ENCODE measurements at regions not wholly inside any gene's neighbourhood (a gene's known extent, or its start where the extent isn't known, plus 50 kb on each side); places are given as distances from the start of the nearest gene placed in this dataset.

GRCh38 chr3:164640591-164640990 lies 437.7 kb downstream of the SI start:
- no peak overlapping the region for H3K27ac ChIP-seq (ENCODE audit: low read length)
- DNase-seq (no peak), ATAC-seq (replicated peaks in 1 of 4) (no peak)
- no peak overlapping the region for H3K4me3 Mint-ChIP-seq
- H3K27me3 Mint-ChIP-seq, result no peaks in the 10 kb centered on the region
- ChIA-PET POLR2A (no interaction called here), CTCF (no interaction called here)
- H3K9me3 ChIP-seq, result no peaks in the 10 kb centered on the region
- H3K27me3 ChIP-seq (replicated peaks in 1 of 2; ENCODE audit: control insufficient read depth in 2 of 2, extremely low read depth in 1 of 2, insufficient read depth in 2 of 2, low read length in 1 of 2), result no peaks in the 10 kb centered on the region
- no peaks in the 10 kb centered on the region for H3K36me3 Mint-ChIP-seq
- H3K4me1 ChIP-seq (ENCODE audit: control insufficient read depth in 1 of 2, extremely low read depth in 1 of 2, insufficient read depth in 2 of 2, low read length in 2 of 2), result no peaks in the 10 kb centered on the region
- H3K4me1 Mint-ChIP-seq, result no peaks in the 10 kb centered on the region
- no peaks in the 10 kb centered on the region for H3K36me3 ChIP-seq (ENCODE audit: control insufficient read depth in 2 of 2, extremely low read depth in 1 of 2, insufficient read depth in 1 of 2, low read length in 1 of 2)
- no peak overlapping the region for H3K4me3 ChIP-seq (ENCODE audit: control insufficient read depth in 1 of 2, extremely low read depth in 1 of 2, low read length in 1 of 2)
- peaks cover 0 to 11% (median 6%) of the 10 kb centered on the region in 3 donors for H3K9me3 Mint-ChIP-seq
- no peak overlapping the region for H3K27ac Mint-ChIP-seq

- Histone ChIP-seq H3K27ac (ENCODE audit: low read length) (no peak overlapping the region), H3K27me3 (replicated peaks in 1 of 2; ENCODE audit: control insufficient read depth in 2 of 2, extremely low read depth in 1 of 2, insufficient read depth in 2 of 2, low read length in 1 of 2) (no peaks in the 10 kb centered on the region), H3K4me3 (ENCODE audit: control insufficient read depth in 1 of 2, extremely low read depth in 1 of 2, low read length in 1 of 2) (no peak overlapping the region), H3K4me1 (ENCODE audit: control insufficient read depth in 1 of 2, extremely low read depth in 1 of 2, insufficient read depth in 2 of 2, low read length in 2 of 2) (no peaks in the 10 kb centered on the region), H3K36me3 (ENCODE audit: control insufficient read depth in 2 of 2, extremely low read depth in 1 of 2, insufficient read depth in 1 of 2, low read length in 1 of 2) (no peaks in the 10 kb centered on the region), H3K9me3 (no peaks in the 10 kb centered on the region)
- H3K4me3 Mint-ChIP-seq, result no peak overlapping the region
- no peaks in the 10 kb centered on the region for H3K27me3 Mint-ChIP-seq
- no peaks in the 10 kb centered on the region for H3K4me1 Mint-ChIP-seq
- ATAC-seq (replicated peaks in 1 of 4), result no peak
- POLR2A ChIA-PET, result no interaction called here
- CTCF ChIA-PET, result no interaction called here
- no peak for DNase-seq
- H3K27ac Mint-ChIP-seq, result no peak overlapping the region
- H3K36me3 Mint-ChIP-seq, result no peaks in the 10 kb centered on the region
- peaks cover 2 to 8% (median 3%) of the 10 kb centered on the region in 3 donors for H3K9me3 Mint-ChIP-seq
- no CpG with 5 or more reads among the region's 1 CpG for WGBS (ENCODE audit: insufficient coverage)
Observed at GRCh38 chr3:164620956-164621355, 457.3 kb downstream of the SI start.

GRCh38 chr3:164620423-164620822 lies 457.9 kb downstream of the SI start:
- CTCF ChIA-PET, result no interaction called here
- H3K27me3 Mint-ChIP-seq, result no peaks in the 10 kb centered on the region
- no peaks in the 10 kb centered on the region for H3K4me1 Mint-ChIP-seq
- 100% methylated on average over 1 of the region's 4 CpGs for WGBS (ENCODE audit: insufficient coverage)
- Histone ChIP-seq H3K4me1 (ENCODE audit: control insufficient read depth in 1 of 2, extremely low read depth in 1 of 2, insufficient read depth in 2 of 2, low read length in 2 of 2) (no peaks in the 10 kb centered on the region), H3K27ac (ENCODE audit: low read length) (no peak overlapping the region), H3K36me3 (ENCODE audit: control insufficient read depth in 2 of 2, extremely low read depth in 1 of 2, insufficient read depth in 1 of 2, low read length in 1 of 2) (no peaks in the 10 kb centered on the region), H3K9me3 (no peaks in the 10 kb centered on the region), H3K27me3 (replicated peaks in 1 of 2; ENCODE audit: control insufficient read depth in 2 of 2, extremely low read depth in 1 of 2, insufficient read depth in 2 of 2, low read length in 1 of 2) (no peaks in the 10 kb centered on the region), H3K4me3 (ENCODE audit: control insufficient read depth in 1 of 2, extremely low read depth in 1 of 2, low read length in 1 of 2) (no peak overlapping the region)
- no peak for ATAC-seq (replicated peaks in 1 of 4)
- POLR2A ChIA-PET, result no interaction called here
- peaks cover 2 to 8% (median 3%) of the 10 kb centered on the region in 3 donors for H3K9me3 Mint-ChIP-seq
- H3K4me3 Mint-ChIP-seq, result no peak overlapping the region
- H3K27ac Mint-ChIP-seq, result no peak overlapping the region
- H3K36me3 Mint-ChIP-seq, result no peaks in the 10 kb centered on the region
- DNase-seq, result no peak

GRCh38 chr3:164612751-164613150 lies 465.5 kb downstream of the SI start:
- H3K36me3 Mint-ChIP-seq, result no peaks in the 10 kb centered on the region
- peaks cover 3 to 11% (median 8%) of the 10 kb centered on the region in 3 donors for H3K9me3 Mint-ChIP-seq
- Histone ChIP-seq H3K36me3 (ENCODE audit: control insufficient read depth in 2 of 2, extremely low read depth in 1 of 2, insufficient read depth in 1 of 2, low read length in 1 of 2) (no peaks in the 10 kb centered on the region), H3K4me3 (ENCODE audit: control insufficient read depth in 1 of 2, extremely low read depth in 1 of 2, low read length in 1 of 2) (no peak overlapping the region), H3K9me3 (no peaks in the 10 kb centered on the region), H3K27ac (ENCODE audit: low read length) (no peak overlapping the region), H3K27me3 (replicated peaks in 1 of 2; ENCODE audit: control insufficient read depth in 2 of 2, extremely low read depth in 1 of 2, insufficient read depth in 2 of 2, low read length in 1 of 2) (no peaks in the 10 kb centered on the region), H3K4me1 (ENCODE audit: control insufficient read depth in 1 of 2, extremely low read depth in 1 of 2, insufficient read depth in 2 of 2, low read length in 2 of 2) (no peaks in the 10 kb centered on the region)
- H3K4me1 Mint-ChIP-seq, result no peaks in the 10 kb centered on the region
- no peak for ATAC-seq (replicated peaks in 1 of 4)
- POLR2A ChIA-PET, result no interaction called here
- CTCF ChIA-PET, result no interaction called here
- no peak for DNase-seq
- no peak overlapping the region for H3K27ac Mint-ChIP-seq
- no peak overlapping the region for H3K4me3 Mint-ChIP-seq
- H3K27me3 Mint-ChIP-seq, result no peaks in the 10 kb centered on the region

GRCh38 chr3:164608554-164609276 lies 469.6 kb downstream of the SI start:
- POLR2A ChIA-PET, result interaction anchor here in 1 of 2 donors (0.6 kb wide), 1 partner anchor 755 kb away, joined by 7 read pairs; no protein-coding TSS in a partner anchor
- Histone ChIP-seq H3K4me3 (ENCODE audit: control insufficient read depth in 1 of 2, extremely low read depth in 1 of 2, low read length in 1 of 2) (no peak overlapping the region), H3K27ac (ENCODE audit: low read length) (no peak overlapping the region), H3K4me1 (ENCODE audit: control insufficient read depth in 1 of 2, extremely low read depth in 1 of 2, insufficient read depth in 2 of 2, low read length in 2 of 2) (no peaks in the 10 kb centered on the region), H3K9me3 (no peaks in the 10 kb centered on the region), H3K36me3 (ENCODE audit: control insufficient read depth in 2 of 2, extremely low read depth in 1 of 2, insufficient read depth in 1 of 2, low read length in 1 of 2) (no peaks in the 10 kb centered on the region), H3K27me3 (replicated peaks in 1 of 2; ENCODE audit: control insufficient read depth in 2 of 2, extremely low read depth in 1 of 2, insufficient read depth in 2 of 2, low read length in 1 of 2) (no peaks in the 10 kb centered on the region)
- no peak for DNase-seq
- Mint-ChIP-seq H3K4me3 (no peak overlapping the region), H3K36me3 (no peaks in the 10 kb centered on the region), H3K27me3 (no peaks in the 10 kb centered on the region), H3K9me3 (peaks cover 0 to 14% (median 8%) of the 10 kb centered on the region in 3 donors), H3K27ac (no peak overlapping the region), H3K4me1 (no peaks in the 10 kb centered on the region)
- WGBS (ENCODE audit: insufficient coverage), result no CpG with 5 or more reads among the region's 7 CpGs
- CTCF ChIA-PET, result no interaction called here
- no peak for ATAC-seq (replicated peaks in 1 of 4)

GRCh38 chr3:164604687-164605086 lies 473.6 kb downstream of the SI start:
- WGBS (ENCODE audit: insufficient coverage), result 83% methylated on average over 2 of the region's 4 CpGs
- no peaks in the 10 kb centered on the region for H3K27me3 Mint-ChIP-seq
- Histone ChIP-seq H3K36me3 (ENCODE audit: control insufficient read depth in 2 of 2, extremely low read depth in 1 of 2, insufficient read depth in 1 of 2, low read length in 1 of 2) (no peaks in the 10 kb centered on the region), H3K9me3 (no peaks in the 10 kb centered on the region), H3K4me1 (ENCODE audit: control insufficient read depth in 1 of 2, extremely low read depth in 1 of 2, insufficient read depth in 2 of 2, low read length in 2 of 2) (no peaks in the 10 kb centered on the region), H3K27me3 (replicated peaks in 1 of 2; ENCODE audit: control insufficient read depth in 2 of 2, extremely low read depth in 1 of 2, insufficient read depth in 2 of 2, low read length in 1 of 2) (no peaks in the 10 kb centered on the region), H3K4me3 (ENCODE audit: control insufficient read depth in 1 of 2, extremely low read depth in 1 of 2, low read length in 1 of 2) (no peak overlapping the region), H3K27ac (ENCODE audit: low read length) (no peak overlapping the region)
- peaks cover 0 to 8% (median 7%) of the 10 kb centered on the region in 3 donors for H3K9me3 Mint-ChIP-seq
- POLR2A ChIA-PET, result no interaction called here
- no peaks in the 10 kb centered on the region for H3K4me1 Mint-ChIP-seq
- no peak overlapping the region for H3K4me3 Mint-ChIP-seq
- no peak for ATAC-seq (replicated peaks in 1 of 4)
- no peak overlapping the region for H3K27ac Mint-ChIP-seq
- no peaks in the 10 kb centered on the region for H3K36me3 Mint-ChIP-seq
- DNase-seq, result no peak
- CTCF ChIA-PET, result no interaction called here

- Mint-ChIP-seq H3K4me1 (no peaks in the 10 kb centered on the region), H3K27ac (no peak overlapping the region), H3K9me3 (peaks cover 3 to 19% (median 13%) of the 10 kb centered on the region in 3 donors), H3K4me3 (no peak overlapping the region), H3K36me3 (no peaks in the 10 kb centered on the region), H3K27me3 (no peaks in the 10 kb centered on the region)
- Histone ChIP-seq H3K9me3 (no peaks in the 10 kb centered on the region), H3K4me1 (ENCODE audit: control insufficient read depth in 1 of 2, extremely low read depth in 1 of 2, insufficient read depth in 2 of 2, low read length in 2 of 2) (no peaks in the 10 kb centered on the region), H3K27ac (ENCODE audit: low read length) (no peak overlapping the region), H3K27me3 (replicated peaks in 1 of 2; ENCODE audit: control insufficient read depth in 2 of 2, extremely low read depth in 1 of 2, insufficient read depth in 2 of 2, low read length in 1 of 2) (no peaks in the 10 kb centered on the region), H3K36me3 (ENCODE audit: control insufficient read depth in 2 of 2, extremely low read depth in 1 of 2, insufficient read depth in 1 of 2, low read length in 1 of 2) (no peaks in the 10 kb centered on the region), H3K4me3 (ENCODE audit: control insufficient read depth in 1 of 2, extremely low read depth in 1 of 2, low read length in 1 of 2) (no peak overlapping the region)
- DNase-seq (no peak), ATAC-seq (replicated peaks in 1 of 4) (no peak)
- ChIA-PET CTCF (no interaction called here), POLR2A (no interaction called here)
- WGBS (ENCODE audit: insufficient coverage), result no CpG with 5 or more reads among the region's 2 CpGs
Observed at GRCh38 chr3:164577667-164578210, 500.6 kb downstream of the SI start.

Measured in T-cell (primary cell).